HG02885 (cell line): ENCODE measurements at regions not wholly inside any gene's neighbourhood (a gene's known extent, or its start where the extent isn't known, plus 50 kb on each side); places are given as distances from the start of the nearest gene placed in this dataset.
"Not testable (repeated sequence)": the region's sequence is repeated elsewhere in the genome, so short reads cannot be mapped to it uniquely, and the experiment has no call there.

Experiments used
- ATAC-seq: cut with Tn5 transposase; IDR thresholded peaks from one replicate; pipeline ENCODE4 v1.9.1; 2021; ENCODE audit warnings: mild to moderate bottlenecking; ENCODE audit not compliant: unreplicated experiment, poor library complexity

GRCh38 chr4:36574816-36575215 is 293.4 kb downstream of the DTHD1 start:
- ATAC-seq: no peak

GRCh38 chr4:36582198-36582597 is 300.8 kb downstream of the DTHD1 start:
- ATAC-seq: no peak

- no peak for ATAC-seq
These were observed 306.6 kb downstream of the DTHD1 start for GRCh38 chr4:36587909-36588472.

- no peak for ATAC-seq
These were observed 308.9 kb downstream of the DTHD1 start for GRCh38 chr4:36590343-36590742.

GRCh38 chr4:36601864-36602495 is 320.6 kb downstream of the DTHD1 start:
- no peak for ATAC-seq

GRCh38 chr4:36609661-36610060 is 328.2 kb downstream of the DTHD1 start:
- ATAC-seq: no peak

- ATAC-seq: no peak
These were observed 329.2 kb downstream of the DTHD1 start for GRCh38 chr4:36610628-36611027.

- not testable (repeated sequence) for ATAC-seq
These were observed 331.7 kb downstream of the DTHD1 start for GRCh38 chr4:36613142-36613541.

- no peak for ATAC-seq
These were observed 332.6 kb downstream of the DTHD1 start for GRCh38 chr4:36614011-36614410.

GRCh38 chr4:36618102-36618501 is 336.7 kb downstream of the DTHD1 start:
- ATAC-seq: no peak

- ATAC-seq: no peak
These were observed 342.6 kb downstream of the DTHD1 start for GRCh38 chr4:36624030-36624429.

GRCh38 chr4:36638273-36638811 is 356.9 kb downstream of the DTHD1 start:
- ATAC-seq: no peak

GRCh38 chr4:36640876-36641275 is 359.5 kb downstream of the DTHD1 start:
- ATAC-seq: no peak

GRCh38 chr4:36651253-36651652 is 369.8 kb downstream of the DTHD1 start:
- peak; percentile 99 for ATAC-seq

GRCh38 chr4:36652857-36653256 is 371.4 kb downstream of the DTHD1 start:
- no peak for ATAC-seq

- ATAC-seq: peak; percentile 70
These were observed 384.6 kb downstream of the DTHD1 start for GRCh38 chr4:36665985-36666527.

- no peak for ATAC-seq
These were observed 394.0 kb downstream of the DTHD1 start for GRCh38 chr4:36675436-36675835.

GRCh38 chr4:36676139-36677050 is 395.0 kb downstream of the DTHD1 start:
- ATAC-seq: no peak

GRCh38 chr4:36677112-36677511 is 395.7 kb downstream of the DTHD1 start:
- no peak for ATAC-seq

- ATAC-seq: no peak
These were observed 396.5 kb downstream of the DTHD1 start for GRCh38 chr4:36677874-36678273.

- ATAC-seq: no peak
These were observed 406.3 kb downstream of the DTHD1 start for GRCh38 chr4:36687681-36688080.
